Mucosa of descending colon (tissue), 3 donors: ENCODE measurements at regions not wholly inside any gene's neighbourhood (a gene's known extent, or its start where the extent isn't known, plus 50 kb on each side); places are given as distances from the start of the nearest gene placed in this dataset.

Experiments
- ATAC-seq: fragments of 200-7000 bp; cut with Tn5 transposase; one replicate; pipeline ENCODE4 v1.9.1; 2020; ENCODE audit warnings: mild to moderate bottlenecking, moderate library complexity
- DNase-seq, 3 donors: peaks; one replicate each; pipeline ENCODE4 v3.0.0-alpha.2; 2020
- H3K36me3 ChIP-seq: fragments of 200-600 bp; one replicate; pipeline ENCODE4 v1.8.0; 2021; ENCODE audit warnings: low read depth, mild to moderate bottlenecking
- H3K4me1 ChIP-seq: fragments of 200-600 bp; one replicate; pipeline ENCODE4 v1.8.0; 2021; ENCODE audit warnings: low read depth, mild to moderate bottlenecking
- H3K4me3 ChIP-seq: fragments of 200-600 bp; one replicate; pipeline ENCODE4 v1.8.0; 2021; ENCODE audit warnings: mild to moderate bottlenecking
- H3K9me3 ChIP-seq: fragments of 200-600 bp; one replicate; pipeline ENCODE4 v1.8.0; 2021; ENCODE audit warnings: mild to moderate bottlenecking
- CTCF ChIP-seq: fragments of 200-600 bp; IDR thresholded peaks from one replicate; pipeline ENCODE4 v1.8.0; 2022; ENCODE audit warnings: antibody characterized with exemption, mild to moderate bottlenecking
- intact Hi-C, 2 donors: fragments of 100-400 bp; cut with DNase I in 1 of 2; cut with micrococcal nuclease in 1 of 2; formaldehyde crosslinking; loops; one replicate each; pipeline versions ENCODE4 v1.11.0 to v1.11.1; 2022; cut with DNase I, micrococcal nuclease
- donor health status: DM: no; HTN: no; CAD: no; lungs with moderate emphysema.
- donor health status: DM: no; HTN: no; CAD: no.
- donor health status: DM: no; HTN: yes; CAD: no.

GRCh38 chr6:131510094-131510493, 62.9 kb upstream of the ARG1 start:
- Histone ChIP-seq H3K9me3 (peaks cover 3% of the 10 kb centered on the region), H3K4me3 (no peak overlapping the region), H3K4me1 (no peaks in the 10 kb centered on the region), H3K36me3 (no peaks in the 10 kb centered on the region)
- no peak for ATAC-seq
- intact Hi-C loops = no loop called here
- DNase-seq = peak in 1 of 3 donors; percentile 15
- TF ChIP-seq CTCF = no peak

GRCh38 chr6:131510591-131510990, 62.4 kb upstream of the ARG1 start:
- Histone ChIP-seq H3K4me3 (no peak overlapping the region), H3K36me3 (no peaks in the 10 kb centered on the region), H3K9me3 (peaks cover 3% of the 10 kb centered on the region), H3K4me1 (no peaks in the 10 kb centered on the region)
- ATAC-seq (no peak), DNase-seq (no peak)
- intact Hi-C loops = no loop called here
- no peak for TF ChIP-seq CTCF

GRCh38 chr6:131519670-131520436, 53.2 kb upstream of the ARG1 start:
- peak in 1 of 3 donors; percentile 62 for DNase-seq
- ATAC-seq = peak; percentile 88
- TF ChIP-seq CTCF = peak; percentile 36
- Histone ChIP-seq H3K36me3 (no peaks in the 10 kb centered on the region), H3K4me3 (no peak overlapping the region), H3K4me1 (no peaks in the 10 kb centered on the region), H3K9me3 (no peaks in the 10 kb centered on the region)
- intact Hi-C loops = no loop called here
